GM12864 (cell line): ENCODE measurements at regions not wholly inside any gene's neighbourhood (a gene's known extent, or its start where the extent isn't known, plus 50 kb on each side); places are given as distances from the start of the nearest gene placed in this dataset.
"Not testable (repeated sequence)": the region's sequence is repeated elsewhere in the genome, so short reads cannot be mapped to it uniquely, and the experiment has no call there.

Experiments used
- DNase-seq: peaks from one replicate; pipeline ENCODE4 v3.0.0-alpha.2; 2011; ENCODE audit warnings: low read depth
- H3K4me3 ChIP-seq: 2 replicates; pipeline ENCODE4 v1.5.1; 2011; ENCODE audit warnings: mild to moderate bottlenecking, low read depth, low read length, control low read depth
- CTCF ChIP-seq: IDR thresholded peaks from 2 replicates; pipeline ENCODE4 v1.5.1; 2011; ENCODE audit warnings: low read depth, mild to moderate bottlenecking, moderate library complexity, low read length, control low read depth, inconsistent platforms; ENCODE audit errors: missing control alignments

GRCh38 chr3:59499000-59499399, 449.2 kb upstream of the CFAP20DC start:
- DNase-seq: no peak
- H3K4me3 ChIP-seq: no peak overlapping the region
- no peak for TF ChIP-seq CTCF

- TF ChIP-seq CTCF: no peak
- no peak for DNase-seq
- no peak overlapping the region for H3K4me3 ChIP-seq
Measured at GRCh38 chr3:59496250-59496649, 446.4 kb upstream of the CFAP20DC start.

GRCh38 chr3:59494969-59495368, 445.1 kb upstream of the CFAP20DC start:
- H3K4me3 ChIP-seq, DNase-seq: not testable (repeated sequence)

GRCh38 chr3:59486520-59486919, 436.7 kb upstream of the CFAP20DC start:
- DNase-seq: no peak
- no peak overlapping the region for H3K4me3 ChIP-seq
- TF ChIP-seq CTCF: no peak

GRCh38 chr3:59483191-59483590, 433.4 kb upstream of the CFAP20DC start:
- TF ChIP-seq CTCF: no peak
- H3K4me3 ChIP-seq: no peak overlapping the region
- DNase-seq: no peak

- no peak for DNase-seq
- no peak overlapping the region for H3K4me3 ChIP-seq
- no peak for TF ChIP-seq CTCF
Measured at GRCh38 chr3:59482684-59483083, 432.9 kb upstream of the CFAP20DC start.

GRCh38 chr3:59481776-59482400, 432.1 kb upstream of the CFAP20DC start:
- no peak for TF ChIP-seq CTCF
- no peak for DNase-seq

More at GRCh38 chr3:59481776-59482400, 432.1 kb upstream of the CFAP20DC start:
- H3K4me3 ChIP-seq: no peak overlapping the region
